Duodenal mucosa (tissue), 2 donors: ENCODE measurements at regions not wholly inside any gene's neighbourhood (a gene's known extent, or its start where the extent isn't known, plus 50 kb on each side); places are given as distances from the start of the nearest gene placed in this dataset.

ENCODE experiments used
- H3K27ac ChIP-seq: one replicate; pipeline ENCODE4 v1.7.0; 2013; ENCODE audit warnings: low read depth, low read length
- H3K27me3 ChIP-seq, 2 donors: one replicate each; pipeline ENCODE4 v1.7.0; 2013; ENCODE audit warnings: low read length in 2 of 2, control low read depth in 1 of 2; ENCODE audit not compliant: insufficient read depth in 2 of 2, control insufficient read depth in 1 of 2
- H3K36me3 ChIP-seq, 2 donors: one replicate each; pipeline ENCODE4 v1.7.0; 2013; ENCODE audit warnings: low read length in 2 of 2, control low read depth in 1 of 2; ENCODE audit not compliant: insufficient read depth in 2 of 2, control insufficient read depth in 1 of 2
- H3K4me1 ChIP-seq, 2 donors: one replicate each; pipeline ENCODE4 v1.7.0; 2013; ENCODE audit warnings: low read length in 2 of 2, control low read depth in 1 of 2; ENCODE audit not compliant: insufficient read depth in 2 of 2, control insufficient read depth in 1 of 2
- H3K4me3 ChIP-seq, 2 donors: one replicate each; pipeline ENCODE4 v1.7.0; 2013; ENCODE audit warnings: low read length in 2 of 2, low read depth in 1 of 2
- H3K9ac ChIP-seq, 2 donors: one replicate each; pipeline ENCODE4 v1.7.0; 2013; ENCODE audit warnings: low read length in 2 of 2, low read depth in 1 of 2
- H3K9me3 ChIP-seq, 2 donors: one replicate each; pipeline ENCODE4 v1.7.0; 2013; ENCODE audit warnings: low read length in 2 of 2, control low read depth in 1 of 2; ENCODE audit not compliant: control insufficient read depth in 1 of 2

DNA sequence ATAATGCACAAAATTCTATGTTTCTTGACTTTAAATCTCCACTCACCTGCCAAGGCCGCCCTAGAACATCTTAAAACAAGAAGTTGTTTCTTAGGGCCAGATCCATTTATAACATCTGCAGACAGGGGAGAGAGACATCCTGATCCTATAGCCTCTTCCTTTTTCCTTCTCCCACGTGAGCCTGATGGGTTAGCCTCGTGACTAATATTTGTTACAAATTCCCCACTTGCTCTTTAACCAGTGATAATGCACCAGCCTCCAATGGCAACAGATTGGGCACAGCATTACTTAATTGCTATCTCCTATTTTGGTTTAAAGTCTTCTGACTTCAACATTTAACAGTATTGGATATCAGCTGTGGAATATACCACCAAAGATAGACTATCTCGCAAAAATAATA is 196.5 kb downstream of the GADD45G start:
- Histone ChIP-seq H3K9ac (no peak overlapping the region), H3K4me3 (no peak overlapping the region), H3K27ac (no peak overlapping the region), H3K36me3 (no peaks in the 10 kb centered on the region), H3K27me3 (peaks cover 3% of the 10 kb centered on the region in 2 donors), H3K9me3 (no peaks in the 10 kb centered on the region), H3K4me1 (no peaks in the 10 kb centered on the region)

- Histone ChIP-seq H3K4me1 (no peaks in the 10 kb centered on the region), H3K27ac (no peak overlapping the region), H3K27me3 (peaks cover 3% of the 10 kb centered on the region in 2 donors), H3K9me3 (no peaks in the 10 kb centered on the region), H3K36me3 (no peaks in the 10 kb centered on the region), H3K4me3 (no peak overlapping the region), H3K9ac (no peak overlapping the region)
Observed at GRCh38 chr9:89801742-89802670, 197.2 kb downstream of the GADD45G start.

DNA sequence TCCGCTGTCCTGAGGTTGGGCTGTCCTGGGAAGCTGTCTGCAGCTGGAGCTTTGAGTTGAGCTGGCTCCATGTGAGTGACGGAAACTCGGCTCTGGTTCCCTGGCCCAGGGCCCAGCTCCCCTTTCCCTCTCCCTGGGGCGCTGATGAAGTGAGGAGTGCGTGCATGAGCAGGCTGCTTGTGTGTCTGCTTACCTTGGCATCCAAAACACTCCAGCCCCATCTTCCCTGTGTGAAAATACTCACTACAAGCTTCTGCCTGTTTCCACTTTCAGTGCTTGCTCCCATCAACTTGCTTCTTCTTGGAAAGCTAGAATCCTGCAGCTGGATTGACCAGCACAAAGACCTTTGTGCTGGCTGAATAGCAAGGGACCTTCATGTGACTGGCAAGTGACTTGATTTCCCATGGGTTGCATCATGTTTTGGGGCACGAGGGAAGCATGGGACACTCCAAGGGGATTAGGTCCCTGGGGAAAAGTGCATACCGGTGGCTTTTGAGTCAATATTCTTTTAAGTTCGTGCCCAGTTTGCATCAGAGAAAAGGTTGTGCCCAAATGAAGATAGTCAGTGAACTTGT is 198.1 kb downstream of the GADD45G start:
- no peak overlapping the region for H3K4me3 ChIP-seq
- no peak overlapping the region for H3K9ac ChIP-seq
- no peaks in the 10 kb centered on the region for H3K36me3 ChIP-seq
- H3K4me1 ChIP-seq = no peaks in the 10 kb centered on the region
- H3K9me3 ChIP-seq = no peaks in the 10 kb centered on the region
- H3K27me3 ChIP-seq = peaks cover 3% of the 10 kb centered on the region in 2 donors
- no peak overlapping the region for H3K27ac ChIP-seq

DNA sequence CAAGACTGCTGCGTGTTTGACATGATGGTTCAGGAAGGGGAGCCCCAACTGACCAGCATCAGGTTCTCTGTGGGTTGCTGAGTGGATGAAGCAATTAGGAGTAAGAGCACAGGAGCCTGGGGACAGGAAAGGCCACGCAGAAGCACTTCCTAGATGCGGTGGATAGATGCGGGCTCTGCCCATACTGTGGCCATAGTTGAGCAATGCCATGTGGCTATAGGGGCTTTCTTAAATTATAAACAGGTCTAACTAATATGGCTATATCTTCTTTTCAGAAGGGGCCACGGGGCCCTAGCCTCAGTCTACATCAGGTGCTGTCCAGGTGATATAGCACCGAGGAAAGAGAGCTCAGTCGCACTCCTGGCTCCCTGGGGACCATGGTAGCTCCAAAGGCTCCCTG is 198.6 kb downstream of the GADD45G start:
- Histone ChIP-seq H3K27ac (no peak overlapping the region), H3K27me3 (peaks cover 3% of the 10 kb centered on the region in 2 donors), H3K9me3 (no peaks in the 10 kb centered on the region), H3K4me3 (no peak overlapping the region), H3K4me1 (no peaks in the 10 kb centered on the region), H3K36me3 (no peaks in the 10 kb centered on the region), H3K9ac (no peak overlapping the region)

DNA sequence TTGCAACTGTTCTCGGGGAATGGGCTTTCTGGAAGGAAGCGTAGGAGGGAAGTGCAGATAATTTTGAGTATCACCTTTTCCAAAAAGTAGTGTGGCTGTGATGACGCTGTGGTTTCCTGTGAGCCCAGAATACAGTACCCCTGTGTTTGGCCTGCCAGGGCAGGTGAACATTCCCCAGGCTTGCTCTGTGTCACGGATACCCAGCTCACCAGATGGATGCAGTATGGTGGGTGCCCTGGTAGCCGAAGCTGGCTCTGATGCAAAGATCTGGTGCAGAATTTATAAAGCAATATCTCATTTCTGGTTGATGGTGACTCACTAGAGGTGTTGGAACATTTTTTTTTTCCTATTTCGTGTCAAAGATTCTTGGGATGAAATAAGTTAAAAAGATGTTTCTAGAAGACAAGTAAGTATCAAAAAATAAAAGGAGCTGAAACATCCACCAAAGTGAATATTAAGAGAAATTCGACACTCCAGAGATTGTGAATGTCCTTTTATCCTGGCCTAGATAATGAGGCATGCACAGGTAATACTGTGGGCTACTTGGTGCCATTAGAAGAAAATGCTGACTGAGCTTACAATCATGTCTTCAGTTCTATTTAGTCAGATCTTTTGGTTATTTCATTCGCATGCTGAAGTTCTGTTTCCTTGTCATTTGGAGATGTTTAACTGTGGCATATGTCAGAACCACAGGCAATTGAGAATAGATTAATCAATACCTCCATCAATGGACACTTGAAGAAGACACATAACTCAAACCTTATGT is 200.1 kb downstream of the GADD45G start:
- Histone ChIP-seq H3K9ac (no peak overlapping the region), H3K36me3 (no peaks in the 10 kb centered on the region), H3K27me3 (peaks cover 3% of the 10 kb centered on the region in 2 donors), H3K4me3 (no peak overlapping the region), H3K4me1 (no peaks in the 10 kb centered on the region), H3K27ac (no peak overlapping the region), H3K9me3 (no peaks in the 10 kb centered on the region)

DNA sequence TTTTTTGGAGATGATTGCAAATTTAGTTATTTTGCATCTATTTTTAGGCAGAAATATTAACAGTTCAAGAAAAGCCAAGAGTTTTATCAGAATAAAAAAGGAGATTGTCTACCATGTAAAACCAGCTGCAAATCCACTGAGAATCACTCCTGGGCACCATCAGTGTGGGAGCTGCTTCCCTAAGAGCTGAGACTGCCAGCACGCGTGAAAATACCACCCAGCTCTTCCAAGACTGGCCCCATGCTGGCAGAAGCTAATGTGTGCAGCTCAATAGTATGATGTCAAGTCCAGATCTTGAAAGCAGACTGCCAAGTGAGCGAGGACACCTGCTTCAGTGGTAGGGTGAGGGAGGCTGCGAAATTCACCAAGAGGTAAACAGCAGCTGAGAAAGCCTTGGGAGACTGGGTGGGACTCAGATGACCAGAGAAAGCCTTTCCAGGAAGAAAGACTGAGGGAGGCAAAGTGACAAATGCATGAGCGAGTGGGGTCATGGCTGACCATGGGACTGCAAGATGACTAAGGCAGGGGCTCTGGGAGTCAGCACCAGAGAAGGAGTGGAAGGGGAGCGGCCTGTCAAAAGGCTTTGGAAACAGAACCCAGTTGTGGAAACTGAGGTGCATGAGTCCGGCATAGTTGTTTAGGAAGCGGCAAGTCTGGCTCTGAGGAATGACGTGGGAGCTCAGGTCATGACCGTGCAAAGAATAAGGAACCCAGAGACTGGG is 200.9 kb downstream of the GADD45G start:
- Histone ChIP-seq H3K9ac (no peak overlapping the region), H3K36me3 (no peaks in the 10 kb centered on the region), H3K27ac (no peak overlapping the region), H3K27me3 (peaks cover 3% of the 10 kb centered on the region in 2 donors), H3K4me1 (no peaks in the 10 kb centered on the region), H3K9me3 (no peaks in the 10 kb centered on the region), H3K4me3 (no peak overlapping the region)

GRCh38 chr9:89806371-89807100 is 201.7 kb downstream of the GADD45G start:
- Histone ChIP-seq H3K9me3 (no peaks in the 10 kb centered on the region), H3K9ac (no peak overlapping the region), H3K4me3 (no peak overlapping the region), H3K27me3 (peaks cover 3% of the 10 kb centered on the region in 2 donors), H3K36me3 (no peaks in the 10 kb centered on the region), H3K27ac (no peak overlapping the region), H3K4me1 (no peaks in the 10 kb centered on the region)

DNA sequence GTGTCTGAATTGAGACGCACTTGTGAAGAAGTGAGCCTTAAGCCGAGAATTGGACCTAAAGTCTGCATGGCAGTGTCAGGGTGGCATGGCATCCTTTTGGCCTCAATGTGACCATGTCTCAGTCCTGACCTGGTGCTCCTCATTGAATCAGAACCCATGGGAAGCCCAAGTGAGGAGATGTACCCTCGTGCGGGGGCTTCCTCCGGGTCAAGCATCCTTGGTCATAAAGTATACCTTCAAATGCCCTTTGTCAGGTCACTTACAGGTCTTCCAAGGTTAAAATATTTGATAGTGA is 202.2 kb downstream of the GADD45G start:
- H3K4me3 ChIP-seq = no peak overlapping the region
- H3K36me3 ChIP-seq = no peaks in the 10 kb centered on the region
- no peak overlapping the region for H3K27ac ChIP-seq
- H3K9me3 ChIP-seq = no peaks in the 10 kb centered on the region
- H3K4me1 ChIP-seq = no peaks in the 10 kb centered on the region
- no peak overlapping the region for H3K9ac ChIP-seq
- H3K27me3 ChIP-seq = peaks cover 3% of the 10 kb centered on the region in 2 donors

DNA sequence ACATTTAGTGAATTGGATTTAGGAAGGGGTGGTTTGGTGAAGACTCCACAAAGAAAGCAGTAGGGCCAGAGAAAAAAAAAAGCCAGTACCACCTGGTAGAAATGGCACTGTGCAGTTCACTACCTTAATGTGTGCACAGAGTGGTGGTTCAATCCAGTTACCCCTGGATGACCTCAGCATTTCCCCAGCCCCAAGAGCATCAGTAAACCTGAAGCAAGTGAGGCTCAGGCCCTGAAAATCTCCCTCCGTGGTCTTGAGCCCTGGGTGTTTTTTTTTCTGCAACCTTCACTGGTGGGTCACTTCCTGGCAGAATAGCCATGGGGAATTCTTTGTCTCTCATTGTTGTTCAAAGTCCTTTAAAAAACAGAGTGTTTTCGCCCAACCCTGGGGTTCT is 202.9 kb downstream of the GADD45G start:
- H3K9ac ChIP-seq = no peak overlapping the region
- H3K36me3 ChIP-seq = no peaks in the 10 kb centered on the region
- H3K4me3 ChIP-seq = no peak overlapping the region
- H3K4me1 ChIP-seq = no peaks in the 10 kb centered on the region
- peaks cover 2 to 3% of the 10 kb centered on the region in 2 donors for H3K27me3 ChIP-seq
- H3K27ac ChIP-seq = no peak overlapping the region
- H3K9me3 ChIP-seq = no peaks in the 10 kb centered on the region
